Fibroblast of peridontal ligament (primary cell): ENCODE measurements at regions not wholly inside any gene's neighbourhood (a gene's known extent, or its start where the extent isn't known, plus 50 kb on each side); places are given as distances from the start of the nearest gene placed in this dataset.
"Not testable (repeated sequence)": the region's sequence is repeated elsewhere in the genome, so short reads cannot be mapped to it uniquely, and the experiment has no call there.

ENCODE experiments used
- DNase-seq: peaks from one replicate; pipeline ENCODE4 v3.0.0-alpha.2; 2010; ENCODE audit errors: extremely low read depth

GRCh38 chr15:98523912-98524662 lies 124.3 kb upstream of the IGF1R start:
- peak; percentile 47 for DNase-seq

- no peak for DNase-seq
Measured at GRCh38 chr15:98524838-98525660, 123.3 kb upstream of the IGF1R start.

GRCh38 chr15:98525661-98526001 lies 122.7 kb upstream of the IGF1R start:
- peak; percentile 61 for DNase-seq

- DNase-seq = no peak
Measured at GRCh38 chr15:98526094-98526493, 122.2 kb upstream of the IGF1R start.

GRCh38 chr15:98528046-98528725 lies 120.2 kb upstream of the IGF1R start:
- DNase-seq = no peak

- DNase-seq = no peak
Measured at GRCh38 chr15:98529205-98530145, 118.9 kb upstream of the IGF1R start.

- no peak for DNase-seq
Measured at GRCh38 chr15:98530570-98530969, 117.8 kb upstream of the IGF1R start.

GRCh38 chr15:98532063-98532462 lies 116.3 kb upstream of the IGF1R start:
- no peak for DNase-seq

GRCh38 chr15:98536976-98537375 lies 111.4 kb upstream of the IGF1R start:
- DNase-seq = no peak

GRCh38 chr15:98537516-98538060 lies 110.8 kb upstream of the IGF1R start:
- no peak for DNase-seq

- no peak for DNase-seq
Measured at GRCh38 chr15:98541519-98541918, 106.8 kb upstream of the IGF1R start.

- DNase-seq = no peak
Measured at GRCh38 chr15:98543237-98543636, 105.1 kb upstream of the IGF1R start.

GRCh38 chr15:98546329-98546728 lies 102.0 kb upstream of the IGF1R start:
- DNase-seq = no peak

GRCh38 chr15:98547275-98547674 lies 101.1 kb upstream of the IGF1R start:
- no peak for DNase-seq

- DNase-seq = peak; percentile 51
Measured at GRCh38 chr15:98547741-98548138, 100.6 kb upstream of the IGF1R start.

- peak; percentile 84 for DNase-seq
Measured at GRCh38 chr15:98548139-98548971, 100.0 kb upstream of the IGF1R start.

GRCh38 chr15:98549003-98549402 lies 99.3 kb upstream of the IGF1R start:
- no peak for DNase-seq

- no peak for DNase-seq
Measured at GRCh38 chr15:98549741-98550140, 98.6 kb upstream of the IGF1R start.

- not testable (repeated sequence) for DNase-seq
Measured at GRCh38 chr15:98550363-98550762, 98.0 kb upstream of the IGF1R start.

- no peak for DNase-seq
Measured at GRCh38 chr15:98551936-98552562, 96.3 kb upstream of the IGF1R start.
